Stimulated activated CD8-positive, alpha-beta memory T cell treated with anti-CD3 and anti-CD28 coated beads, Interleukin-4, amount 100 ng/mL, for 4 hours (primary cell): ENCODE measurements at regions not wholly inside any gene's neighbourhood (a gene's known extent, or its start where the extent isn't known, plus 50 kb on each side); places are given as distances from the start of the nearest gene placed in this dataset.
"Not testable (repeated sequence)": the region's sequence is repeated elsewhere in the genome, so short reads cannot be mapped to it uniquely, and the experiment has no call there.

Experiments used
- DNase-seq, 2 donors: peaks; one replicate each; pipeline ENCODE4 v3.0.0-alpha.2; 2020; ENCODE audit warnings: low read depth in 2 of 2, low spot score in 1 of 2

DNA sequence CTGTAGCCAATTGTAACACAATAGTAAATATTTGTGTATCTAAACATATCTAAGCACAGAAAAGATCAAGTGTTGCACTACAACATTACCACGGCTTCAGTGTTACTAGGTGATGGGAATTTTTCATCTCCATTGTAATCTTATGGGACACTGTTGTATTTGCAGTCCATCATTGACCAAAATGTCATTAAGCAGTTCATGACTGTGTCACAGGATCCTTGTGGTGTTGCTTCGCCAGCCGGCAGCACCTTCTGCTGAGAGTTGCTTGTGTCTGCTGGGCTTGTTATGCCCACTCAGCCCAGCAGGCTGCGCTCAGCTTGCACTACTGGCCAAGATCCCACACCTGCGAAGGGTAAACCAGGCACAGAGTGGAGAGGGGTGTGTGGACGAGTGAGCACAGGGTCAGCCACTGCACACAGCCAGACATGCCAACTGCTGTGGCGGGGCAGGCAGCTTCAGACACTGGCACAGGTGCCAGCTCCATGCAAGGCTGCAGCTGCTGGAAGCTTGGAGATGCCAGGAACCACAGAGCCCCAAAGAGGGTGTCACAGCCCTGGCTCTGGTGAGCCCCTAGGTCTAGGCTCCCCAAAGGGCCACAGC lies 273.7 kb downstream of the CETN3 start:
- no peak for DNase-seq

DNA sequence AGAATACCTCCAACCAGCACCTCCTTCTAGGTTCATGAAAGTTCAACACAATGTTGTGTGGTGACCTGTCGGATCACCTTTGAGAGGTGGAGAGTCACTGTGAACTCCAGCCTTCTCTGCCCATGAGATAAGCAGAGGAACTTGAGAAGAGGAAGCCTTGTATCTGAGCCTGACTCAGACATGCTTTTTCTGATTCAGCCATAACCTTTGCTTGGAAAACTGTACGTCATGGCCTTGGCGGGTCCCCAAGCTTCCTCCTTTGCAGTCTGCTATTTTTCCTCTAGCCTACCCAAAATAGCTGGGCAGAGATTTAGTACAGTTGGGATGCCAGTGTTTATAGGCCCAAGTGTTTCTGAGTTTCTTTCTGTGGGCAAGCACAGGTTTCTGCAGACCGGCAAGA lies 274.7 kb downstream of the CETN3 start:
- no peak for DNase-seq

DNA sequence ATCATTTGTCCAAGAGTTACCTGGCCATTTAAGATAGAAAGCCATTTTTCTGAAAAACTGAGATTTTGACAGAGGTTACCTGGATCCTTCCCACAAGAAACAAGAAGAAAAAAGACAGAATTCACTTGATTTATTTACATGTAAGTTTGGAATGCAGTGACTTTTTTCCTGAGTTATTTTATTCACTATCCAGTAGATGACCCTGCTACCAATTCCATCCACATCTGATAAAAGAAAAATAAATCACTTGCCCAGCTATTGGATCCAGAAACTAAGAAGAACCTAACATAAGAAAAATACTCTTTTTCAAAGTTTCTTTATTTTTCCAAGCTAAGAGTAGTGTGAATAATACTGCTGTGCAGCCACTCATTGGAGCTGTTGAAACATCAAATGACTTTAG lies 275.2 kb downstream of the CETN3 start:
- no peak for DNase-seq

DNA sequence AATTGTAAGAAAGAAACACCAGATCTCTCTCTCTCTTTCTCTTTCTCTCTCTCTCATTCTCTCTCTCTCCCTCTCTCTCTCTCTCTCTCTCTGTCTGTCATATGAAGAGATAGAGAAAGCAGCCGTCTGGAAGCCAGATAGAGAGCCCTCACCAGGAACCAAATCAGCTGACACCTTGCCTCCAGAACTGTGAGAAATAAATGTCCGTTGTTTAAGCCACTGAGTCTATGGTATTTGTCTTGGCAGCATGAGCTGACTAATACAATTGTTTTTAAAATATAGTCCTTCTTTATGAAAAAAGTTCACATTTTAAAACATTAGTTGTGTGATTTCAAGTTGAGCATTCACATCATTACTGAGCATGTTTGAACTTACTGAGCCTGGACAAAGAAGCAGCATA lies 275.6 kb downstream of the CETN3 start:
- DNase-seq, result no peak

DNA sequence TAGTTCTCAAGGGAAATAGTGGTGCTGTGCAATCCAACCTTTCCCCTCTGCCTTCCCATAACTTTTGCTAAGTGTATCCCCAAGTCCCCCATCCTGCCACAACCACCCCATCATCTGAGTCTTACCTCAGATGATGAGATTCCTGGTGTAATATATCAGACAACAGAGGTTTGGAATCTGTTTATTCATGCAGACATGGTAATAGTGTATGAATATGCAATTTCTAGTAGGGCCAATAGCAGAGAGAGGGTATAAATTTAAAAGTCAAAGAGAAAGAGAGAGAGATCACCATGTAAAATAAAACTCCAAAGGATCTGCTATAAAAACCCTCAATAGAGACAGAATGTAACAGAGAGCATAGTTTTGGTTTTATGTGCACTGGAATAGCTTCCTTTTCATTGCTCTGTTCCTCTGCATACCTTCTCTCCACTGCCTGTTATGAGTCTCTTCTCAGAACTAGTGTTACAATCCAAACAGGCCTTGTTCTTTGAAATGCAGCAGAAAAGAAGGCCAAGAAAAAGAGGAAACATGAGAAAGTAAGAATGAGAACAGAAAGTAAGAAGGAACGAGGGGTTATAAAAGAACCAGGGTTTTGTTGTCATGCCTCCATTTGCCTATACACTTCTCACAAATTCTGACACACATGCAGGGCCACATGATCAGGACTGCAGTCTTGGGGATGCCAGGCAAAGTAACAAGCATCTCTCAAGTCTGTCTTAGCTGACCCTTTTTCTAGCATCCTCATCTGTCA lies 278.0 kb downstream of the CETN3 start:
- DNase-seq, result no peak

DNA sequence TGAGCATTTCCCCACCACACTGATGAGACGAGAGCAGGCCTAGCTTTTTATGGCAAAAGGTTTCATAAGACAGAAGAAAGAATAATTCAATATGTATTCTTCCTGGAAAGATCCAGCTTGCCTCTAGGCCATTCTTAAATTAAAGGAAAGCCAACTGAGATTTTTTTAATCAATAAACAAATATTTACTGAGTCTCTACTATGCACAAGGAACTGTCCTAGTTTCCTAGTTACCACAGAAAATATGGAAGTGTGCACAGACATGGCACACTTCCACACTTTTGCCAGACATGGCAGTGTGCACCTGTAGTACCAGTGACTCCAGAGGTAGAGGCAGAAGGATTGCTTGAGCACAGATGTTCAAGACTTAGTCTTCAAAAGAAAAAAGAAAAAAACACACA lies 281.0 kb downstream of the CETN3 start:
- no peak for DNase-seq

DNA sequence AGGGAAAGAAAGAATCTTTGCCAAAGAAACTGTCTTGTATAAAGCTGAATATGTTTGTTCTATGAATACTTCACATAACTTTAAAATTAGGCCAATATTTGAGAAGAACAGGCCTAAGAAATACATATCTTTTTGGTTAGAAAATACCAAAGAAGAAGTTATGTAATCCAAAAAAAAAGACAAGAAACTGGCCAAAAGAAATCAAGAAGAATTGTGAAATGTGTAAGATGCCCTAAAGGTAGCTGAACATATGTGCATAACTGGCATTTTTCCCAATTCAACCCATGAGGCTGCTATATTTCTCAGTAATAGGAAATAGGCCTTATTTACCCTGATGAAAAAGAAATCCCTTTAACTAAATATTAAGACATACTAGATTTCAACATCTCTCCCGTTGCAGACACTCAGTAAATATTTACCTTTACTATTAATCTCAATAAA lies 290.0 kb downstream of the CETN3 start:
- no peak for DNase-seq

DNA sequence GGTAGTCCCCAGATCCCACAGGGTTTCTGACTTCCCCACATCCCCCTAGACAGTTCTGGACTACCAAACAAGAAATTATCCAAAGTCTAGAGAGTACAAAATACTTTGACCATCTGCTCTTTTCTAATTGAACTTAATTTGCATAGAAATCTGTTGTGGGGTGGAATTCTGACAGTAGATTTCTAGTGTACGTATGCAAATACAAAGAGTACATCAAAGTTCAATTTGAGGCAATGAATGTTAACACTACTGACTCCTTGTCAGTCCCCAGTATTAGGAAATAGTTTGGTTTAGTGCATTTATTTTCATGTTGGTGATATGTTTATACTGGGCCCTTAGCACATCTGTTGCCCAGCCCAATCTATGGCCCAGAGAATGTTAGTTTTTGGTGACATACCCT lies 292.6 kb downstream of the CETN3 start:
- DNase-seq, result no peak

DNA sequence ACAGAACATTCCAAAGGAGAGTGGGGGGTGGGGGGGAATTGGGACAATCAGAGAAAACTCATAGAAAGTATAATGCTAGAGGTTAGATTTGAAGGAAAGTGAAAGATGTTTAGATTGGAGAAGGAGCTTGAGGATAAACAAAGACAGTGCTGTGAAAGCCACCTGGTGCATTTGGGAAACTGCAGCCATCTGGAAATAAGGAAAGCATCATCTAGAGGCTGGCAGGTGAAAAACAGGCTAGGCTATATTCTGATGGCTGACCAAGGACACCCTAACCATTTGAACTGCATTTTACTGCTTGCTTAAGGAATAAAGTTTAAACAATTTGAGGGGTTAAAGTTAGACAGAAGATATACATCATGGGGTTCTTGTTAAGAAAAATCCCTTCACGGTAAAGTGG lies 296.4 kb downstream of the CETN3 start:
- no peak for DNase-seq

DNA sequence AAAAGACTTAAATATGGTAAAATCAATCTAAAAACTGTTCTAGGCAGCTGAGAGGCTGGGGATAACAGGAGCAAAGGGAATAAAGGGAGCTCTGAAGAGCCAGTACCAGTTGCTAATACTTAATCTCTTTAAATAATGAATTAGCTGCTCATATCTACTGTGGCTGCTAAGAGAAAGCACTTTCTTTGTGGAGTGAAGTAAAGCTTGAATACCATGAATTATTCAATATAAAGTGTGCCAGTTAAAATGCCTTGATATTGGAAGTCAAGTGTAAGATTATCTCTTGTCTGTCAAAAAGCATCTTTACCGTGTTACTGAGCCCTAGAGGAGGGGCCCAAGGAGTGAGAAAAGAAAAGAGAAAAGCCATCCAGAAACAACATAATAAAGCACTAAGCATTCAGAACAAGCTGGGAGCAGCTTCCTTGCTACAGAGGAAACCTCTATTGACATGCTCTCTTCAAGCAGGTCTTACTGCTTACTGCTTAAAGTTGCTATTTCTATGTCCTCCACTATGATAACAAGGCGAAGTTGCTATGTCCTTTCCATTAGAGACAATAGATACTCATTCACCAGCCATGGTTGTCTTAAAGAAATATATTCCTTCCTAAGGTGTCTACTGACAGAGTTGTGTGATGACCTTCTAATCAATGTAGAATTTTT lies 297.4 kb downstream of the CETN3 start:
- DNase-seq, result no peak

DNA sequence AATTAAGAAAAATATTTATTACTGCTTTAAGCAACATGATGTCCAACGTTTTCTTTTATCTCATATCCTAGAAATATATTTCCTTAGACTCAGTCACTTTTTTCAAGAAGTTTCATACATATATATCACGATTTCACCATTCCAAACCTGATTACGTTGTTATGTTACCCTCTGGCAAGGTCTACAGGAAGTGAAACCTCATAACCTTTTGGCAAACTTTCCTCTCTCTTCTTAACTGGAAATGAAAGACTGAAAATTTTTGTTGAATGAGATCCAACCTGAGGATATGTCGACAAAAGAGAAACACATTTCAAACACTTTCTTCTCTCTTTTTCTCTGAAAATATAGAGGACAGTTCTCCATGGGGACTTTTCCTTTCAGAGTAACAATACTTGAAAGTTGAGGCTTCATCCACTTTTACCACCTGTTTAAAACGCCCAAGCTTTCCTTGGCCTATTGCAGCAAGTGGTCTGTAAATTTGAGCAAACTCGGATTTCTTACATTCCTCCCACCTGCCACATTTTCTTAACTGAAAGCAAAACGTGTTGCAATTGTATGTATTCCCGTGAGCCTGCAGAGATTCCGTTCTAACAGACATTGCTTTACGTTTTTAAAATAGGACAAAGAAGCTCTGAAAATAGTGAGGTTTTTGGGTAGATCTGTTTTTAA lies 298.1 kb downstream of the CETN3 start:
- DNase-seq, result no peak

DNA sequence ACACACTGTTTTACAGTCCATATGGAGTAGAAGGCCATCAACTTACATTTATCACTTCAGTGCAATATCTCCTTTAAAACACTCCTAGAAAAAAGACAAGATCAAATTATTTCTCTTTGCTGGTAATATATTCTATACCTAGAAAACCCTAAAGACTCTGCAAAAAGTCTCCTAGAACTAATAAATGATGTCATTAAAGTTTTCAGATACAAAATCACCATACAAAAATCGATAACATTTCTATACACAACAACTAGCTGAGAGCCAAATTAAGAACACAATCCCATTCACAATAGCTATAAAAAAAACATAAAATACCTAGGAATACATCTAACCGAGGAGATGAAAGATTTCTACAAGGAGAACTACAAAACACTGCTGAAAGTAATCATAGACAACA lies 300.3 kb downstream of the CETN3 start:
- no peak for DNase-seq

DNA sequence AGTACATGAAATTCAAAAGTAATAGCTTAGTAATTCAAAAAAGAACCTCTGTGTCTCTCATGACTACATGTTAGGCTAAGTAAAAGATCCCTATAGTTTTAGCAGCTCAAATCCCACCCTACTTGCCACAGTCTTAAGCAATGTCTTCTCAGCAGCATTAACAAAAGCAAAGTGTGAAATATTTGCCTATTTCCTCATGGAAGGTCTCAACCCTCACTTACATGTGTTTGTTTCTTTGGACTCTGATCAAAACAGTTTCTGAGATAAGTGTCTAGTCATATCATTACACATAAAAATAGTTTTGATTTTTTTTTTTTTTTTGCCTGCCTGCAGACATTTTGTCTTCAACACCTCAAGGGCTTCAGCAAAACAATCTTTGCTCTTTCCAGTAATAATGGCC lies 310.5 kb downstream of the CETN3 start:
- no peak for DNase-seq

DNA sequence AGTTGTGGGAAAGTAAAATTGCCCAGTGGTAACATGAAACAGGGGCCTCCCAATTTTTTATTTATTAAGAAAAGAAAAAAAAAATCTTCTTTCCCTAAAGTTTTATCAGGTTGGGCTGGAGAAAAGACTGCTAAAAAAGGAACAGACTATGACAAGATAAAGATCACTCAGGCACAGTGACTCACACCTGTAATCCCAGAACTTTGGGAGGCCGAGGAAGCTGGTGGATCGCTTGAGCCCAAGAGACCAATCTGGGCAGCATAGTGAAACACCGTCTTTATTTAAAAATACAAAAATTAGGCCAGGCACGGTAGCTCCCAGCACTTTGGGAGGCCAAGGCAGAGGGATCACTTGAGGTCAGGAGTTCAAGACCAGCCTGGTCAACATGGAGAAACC lies 312.5 kb downstream of the CETN3 start:
- no peak for DNase-seq

DNA sequence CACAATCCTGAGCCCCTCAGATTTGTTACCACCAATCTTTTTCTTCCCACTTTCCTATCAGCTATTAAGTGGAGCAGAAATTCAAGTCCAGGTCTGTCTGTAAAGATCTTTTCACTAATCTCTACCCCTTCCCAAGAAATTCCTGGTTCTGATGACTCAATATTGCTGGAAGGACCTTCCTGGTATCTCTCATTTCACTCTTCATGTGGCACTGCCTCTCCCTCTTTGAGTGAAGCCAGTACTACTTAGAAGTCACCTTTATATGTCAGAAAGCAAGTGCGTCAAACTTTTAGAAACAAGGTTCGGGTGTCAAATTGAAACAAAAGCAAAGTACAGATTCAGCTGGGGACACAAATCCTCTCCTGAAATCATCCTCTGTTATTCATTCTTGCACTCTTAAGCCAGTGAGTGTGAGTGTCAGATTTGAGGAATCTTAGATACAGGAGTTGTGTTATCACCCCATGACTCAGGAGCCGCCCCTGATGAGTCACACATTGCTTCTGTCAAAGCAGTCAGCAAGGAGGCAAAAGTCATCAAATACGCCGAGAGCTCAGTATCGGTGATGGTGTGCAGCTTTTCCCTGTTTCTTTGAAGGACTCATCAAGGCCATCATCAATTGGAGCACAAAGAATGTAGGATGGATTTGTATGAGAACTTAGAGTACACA lies 313.0 kb downstream of the CETN3 start:
- no peak for DNase-seq

DNA sequence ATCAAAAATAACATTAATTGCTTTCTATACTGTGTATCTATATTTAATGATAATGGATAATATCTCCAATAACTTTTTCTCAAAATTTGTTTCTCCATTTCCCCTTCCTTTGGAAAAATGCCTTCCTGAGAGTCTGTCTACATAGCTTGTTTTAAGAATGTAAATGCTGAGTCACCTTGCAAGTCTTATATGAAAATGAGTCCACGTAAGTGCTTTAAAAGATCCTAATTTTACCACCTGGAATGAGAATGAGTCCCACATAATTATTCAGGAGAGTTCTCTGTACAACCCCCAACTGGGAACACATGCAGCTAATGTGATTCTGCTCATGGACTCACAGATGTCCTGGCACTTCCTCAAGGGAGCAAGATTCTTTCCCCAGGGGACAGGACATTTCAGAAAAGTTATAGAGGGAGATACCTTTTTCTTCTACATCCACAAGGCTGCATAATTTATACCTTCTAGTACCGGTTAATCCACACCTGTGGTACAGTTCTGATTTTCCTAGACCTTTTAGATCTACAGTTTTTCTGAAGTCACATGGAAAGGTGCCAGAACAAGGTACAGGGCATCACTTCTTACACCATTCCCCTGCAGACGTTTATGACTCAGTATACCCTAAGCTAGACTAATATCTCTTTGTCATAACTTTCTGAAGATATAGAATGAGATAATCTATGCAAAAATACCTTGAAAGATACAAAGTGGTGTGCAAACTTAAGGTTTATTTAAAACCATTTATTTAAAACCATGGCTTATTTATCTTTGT lies 314.1 kb downstream of the CETN3 start:
- no peak for DNase-seq

DNA sequence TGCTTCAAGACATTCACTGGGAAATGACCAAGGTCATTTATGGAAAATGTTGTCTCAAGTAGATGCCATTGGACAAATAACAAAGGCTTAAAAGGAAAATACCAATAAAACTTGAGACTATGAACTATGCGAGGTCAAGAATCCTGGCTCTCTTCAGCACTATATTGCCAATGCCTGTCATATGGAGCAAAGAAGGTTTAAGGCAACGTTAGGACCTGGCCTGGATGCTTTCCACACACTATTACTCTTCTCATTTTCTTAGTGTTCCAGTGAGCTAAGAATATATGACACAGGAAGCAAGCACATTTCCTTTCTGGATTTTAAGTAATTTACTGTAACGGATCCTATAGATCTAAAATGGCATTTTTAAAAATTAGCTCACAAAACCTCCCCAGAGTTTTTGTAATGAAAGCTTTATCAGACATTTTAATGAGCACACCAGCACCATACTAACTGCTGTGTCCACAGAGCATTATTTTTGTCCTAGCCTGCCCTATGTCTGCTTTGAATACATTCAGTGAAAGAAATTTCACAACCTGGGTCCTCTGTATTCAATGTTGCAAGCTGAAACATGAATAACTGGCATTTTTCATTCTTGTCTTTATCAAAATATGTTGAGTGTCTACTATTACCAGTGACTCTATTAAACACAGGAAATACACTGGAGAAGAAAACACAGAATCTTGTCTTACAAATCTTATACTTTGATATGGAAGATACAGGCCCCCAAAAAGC lies 315.6 kb downstream of the CETN3 start:
- no peak for DNase-seq

DNA sequence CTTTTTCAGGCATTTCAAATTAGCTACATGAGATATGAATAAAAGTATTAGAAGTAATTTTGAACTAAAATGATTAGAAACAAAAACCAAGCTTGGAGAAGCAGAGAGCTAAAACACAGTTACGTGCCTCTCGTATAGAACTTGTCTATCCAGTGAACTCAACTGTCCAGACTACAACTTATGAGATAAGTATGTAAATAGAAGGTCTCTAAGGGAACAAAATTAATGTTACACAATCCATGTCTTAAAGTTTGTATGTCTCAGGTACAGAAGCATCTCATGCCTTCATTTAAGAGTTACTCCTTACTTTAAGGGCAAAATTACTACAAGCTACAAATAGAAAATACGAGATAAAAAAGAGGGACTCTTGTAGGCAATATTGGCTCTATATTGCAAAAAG lies 316.8 kb downstream of the CETN3 start:
- no peak for DNase-seq

DNA sequence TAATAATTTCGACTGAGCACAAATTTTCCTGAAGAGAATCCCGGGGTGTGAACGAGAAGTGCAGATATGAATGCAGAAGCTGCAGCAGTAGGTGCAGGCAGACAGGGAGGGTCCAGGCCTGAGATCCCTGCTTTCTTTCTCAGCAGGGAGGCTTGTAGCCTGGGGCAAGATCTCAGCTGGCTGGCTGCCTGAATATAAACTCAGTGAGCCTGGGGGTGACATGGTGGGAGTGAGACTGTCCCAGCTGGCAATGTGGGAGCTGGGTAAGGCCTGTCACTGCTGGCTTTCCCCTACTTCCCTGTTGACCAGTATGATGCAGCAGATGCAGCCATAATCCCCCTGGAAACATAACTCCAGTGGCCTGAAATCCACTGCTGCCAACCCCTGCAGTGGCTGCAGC lies 325.2 kb downstream of the CETN3 start:
- DNase-seq, result no peak

DNA sequence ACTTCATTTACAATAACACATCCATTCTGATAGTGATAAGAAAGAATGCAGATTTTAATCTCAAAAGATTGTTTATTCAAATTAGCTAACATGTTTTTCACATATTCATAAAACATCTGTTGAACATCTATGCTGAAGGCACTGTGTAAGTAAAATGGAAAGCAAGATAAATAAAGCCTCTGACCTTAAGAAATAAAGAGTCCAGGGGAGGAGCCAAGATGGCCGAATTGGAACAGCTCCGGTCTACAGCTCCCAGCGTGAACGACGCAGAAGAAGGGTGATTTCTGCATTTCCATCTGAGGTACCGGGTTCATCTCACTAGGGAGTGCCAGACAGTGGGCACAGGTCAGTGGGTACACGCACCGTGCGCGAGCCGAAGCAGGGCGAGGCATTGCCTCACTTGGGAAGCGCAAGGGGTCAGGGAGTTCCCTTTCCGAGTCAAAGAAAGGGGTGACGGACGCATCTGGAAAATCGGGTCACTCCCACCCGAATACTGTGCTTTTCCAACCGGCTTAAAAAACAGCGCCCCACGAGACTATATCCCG lies 336.5 kb downstream of the CETN3 start:
- not testable (repeated sequence) for DNase-seq
